ENCODE measurements at regions not wholly inside any gene's neighbourhood (a gene's known extent, or its start where the extent isn't known, plus 50 kb on each side); places are given as distances from the start of the nearest gene placed in this dataset.

GRCh38 chr11:119907122-119907851 is 178.3 kb upstream of the NECTIN1 start:
- TF ChIP-seq CTCF (IDR thresholded peaks at IDR 0.05): no peak
- TF ChIP-seq POLR2A (IDR thresholded peaks at IDR 0.05): no peak
